ENCODE measurements at regions not wholly inside any gene's neighbourhood (a gene's known extent, or its start where the extent isn't known, plus 50 kb on each side); places are given as distances from the start of the nearest gene placed in this dataset.

DNA sequence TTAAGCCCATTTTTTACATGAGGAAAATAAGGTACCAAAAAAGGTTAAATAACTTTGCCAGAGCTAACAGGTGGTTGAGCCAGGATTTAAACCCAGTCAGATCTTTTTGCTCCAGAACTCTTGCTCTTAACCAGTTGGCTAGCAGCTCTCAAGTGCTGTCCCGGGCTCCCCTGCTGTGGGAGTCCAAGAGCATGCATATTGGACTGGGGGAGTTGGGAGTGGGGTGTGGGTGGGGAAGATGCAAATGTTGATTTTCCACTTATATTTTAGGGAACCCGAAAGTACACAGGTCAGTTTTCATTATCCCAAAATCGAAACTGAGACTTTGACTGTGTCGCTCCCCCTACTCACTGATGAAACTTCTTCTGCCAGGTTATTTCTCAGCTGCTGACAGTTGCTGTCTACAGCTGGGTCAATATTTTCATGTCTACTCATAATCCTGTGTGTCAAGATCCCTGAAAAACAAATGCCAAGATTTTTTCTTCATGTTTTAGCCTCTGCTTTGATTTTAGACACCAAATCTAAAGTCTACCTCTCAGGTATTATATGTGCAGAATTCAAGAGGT is 172.3 kb upstream of the TMPO start:
- Histone ChIP-seq H3K79me2 (ENCODE audit: insufficient read depth, low read length) (no peaks in the 10 kb centered on the region), H4K20me1 (ENCODE audit: insufficient read depth, low read length) (no peaks in the 10 kb centered on the region), H3K27ac (ENCODE audit: low read depth in 1 of 2, low read length in 2 of 2) (no peak overlapping the region), H3K4me2 (replicated peaks; ENCODE audit: extremely low read depth, low read length, poor library complexity, severe bottlenecking) (no peak overlapping the region), H3K9me3 (replicated peaks in 1 of 2; ENCODE audit: control insufficient read depth in 1 of 2, insufficient read depth in 1 of 2, low read length in 2 of 2) (no peaks in the 10 kb centered on the region), H3K9ac (ENCODE audit: insufficient read depth, low read length, poor library complexity, severe bottlenecking) (no peak overlapping the region), H2AFZ (ENCODE audit: insufficient read depth, low read depth, low read length, poor library complexity, severe bottlenecking) (no peak overlapping the region), H3K27me3 (ENCODE audit: control insufficient read depth in 2 of 2, insufficient read depth in 2 of 2, low read length in 2 of 2) (no peaks in the 10 kb centered on the region), H3K4me1 (ENCODE audit: control insufficient read depth in 1 of 2, insufficient read depth in 2 of 2, low read length in 2 of 2) (no peaks in the 10 kb centered on the region), H3K36me3 (replicated peaks in 1 of 2; ENCODE audit: control insufficient read depth in 1 of 2, insufficient read depth in 2 of 2, low read length in 2 of 2) (no peaks in the 10 kb centered on the region), H3K4me3 (replicated peaks in 1 of 3; ENCODE audit: low read depth in 2 of 3, low read length in 3 of 3) (no peak overlapping the region)
- DNase-seq = no peak
- Mint-ChIP-seq H3K27me3 (ENCODE audit: low read depth in 3 of 3) (peaks cover 0 to 3% (median 3%) of the 10 kb centered on the region in 3 donors), H3K4me1 (no peaks in the 10 kb centered on the region), H3K4me3 (no peak overlapping the region), H3K9me3 (peaks cover 0 to 7% (median 0%) of the 10 kb centered on the region in 7 donors), H3K27ac (no peak overlapping the region), H3K36me3 (no peaks in the 10 kb centered on the region)
- TF ChIP-seq, protein P1, sequence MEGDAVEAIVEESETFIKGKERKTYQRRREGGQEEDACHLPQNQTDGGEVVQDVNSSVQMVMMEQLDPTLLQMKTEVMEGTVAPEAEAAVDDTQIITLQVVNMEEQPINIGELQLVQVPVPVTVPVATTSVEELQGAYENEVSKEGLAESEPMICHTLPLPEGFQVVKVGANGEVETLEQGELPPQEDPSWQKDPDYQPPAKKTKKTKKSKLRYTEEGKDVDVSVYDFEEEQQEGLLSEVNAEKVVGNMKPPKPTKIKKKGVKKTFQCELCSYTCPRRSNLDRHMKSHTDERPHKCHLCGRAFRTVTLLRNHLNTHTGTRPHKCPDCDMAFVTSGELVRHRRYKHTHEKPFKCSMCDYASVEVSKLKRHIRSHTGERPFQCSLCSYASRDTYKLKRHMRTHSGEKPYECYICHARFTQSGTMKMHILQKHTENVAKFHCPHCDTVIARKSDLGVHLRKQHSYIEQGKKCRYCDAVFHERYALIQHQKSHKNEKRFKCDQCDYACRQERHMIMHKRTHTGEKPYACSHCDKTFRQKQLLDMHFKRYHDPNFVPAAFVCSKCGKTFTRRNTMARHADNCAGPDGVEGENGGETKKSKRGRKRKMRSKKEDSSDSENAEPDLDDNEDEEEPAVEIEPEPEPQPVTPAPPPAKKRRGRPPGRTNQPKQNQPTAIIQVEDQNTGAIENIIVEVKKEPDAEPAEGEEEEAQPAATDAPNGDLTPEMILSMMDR (IDR thresholded peaks at IDR 0.05) = no peak
- intact Hi-C loops (cut with micrococcal nuclease) = no loop called here
- 100% methylated on average over 3 of the region's 4 CpGs for WGBS (ENCODE audit: insufficient coverage)

DNA sequence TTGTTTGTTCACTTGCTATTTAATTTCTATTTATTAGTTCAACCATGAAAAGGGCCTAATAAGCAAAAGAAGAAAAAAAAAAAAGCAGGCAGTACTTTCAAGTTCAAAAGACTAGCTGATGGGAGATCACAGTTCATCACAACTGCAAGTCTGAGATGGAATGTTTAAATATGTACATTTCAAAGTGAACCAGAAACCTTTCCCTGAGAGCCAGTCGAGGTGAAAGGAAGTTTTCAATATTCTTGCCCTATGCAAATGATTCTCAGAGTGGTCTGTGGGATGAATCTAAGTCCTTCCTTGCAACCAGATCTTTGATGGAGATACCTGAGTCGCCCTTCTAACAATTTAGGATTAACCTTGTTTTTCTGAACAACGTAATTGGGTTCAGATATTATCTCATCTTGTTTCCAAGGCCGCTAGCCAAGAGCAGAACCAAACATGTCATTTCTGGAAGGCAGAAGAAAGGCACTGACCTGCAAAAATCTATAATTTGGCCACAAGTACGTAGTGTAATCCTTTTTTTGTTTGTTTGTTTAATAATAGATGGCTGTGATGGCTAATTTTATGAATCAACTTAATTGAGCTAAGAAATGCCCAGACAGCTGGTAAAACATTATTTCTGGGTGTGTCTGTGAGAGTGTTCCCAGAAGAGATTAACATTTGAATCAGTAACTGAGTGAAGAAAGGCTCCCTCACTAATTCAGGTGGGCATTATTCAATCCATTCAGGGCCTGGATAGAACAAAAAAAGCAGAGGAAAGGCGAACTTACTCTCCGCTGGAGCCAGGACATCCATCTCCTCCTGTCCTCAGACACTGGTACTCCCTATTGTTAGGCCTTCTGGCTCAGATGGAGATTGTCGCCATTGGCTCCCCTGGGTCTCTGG is 171.1 kb upstream of the TMPO start:
- no peaks in the 10 kb centered on the region for H3K9me3 ChIP-seq (replicated peaks in 1 of 2; ENCODE audit: control insufficient read depth in 1 of 2, insufficient read depth in 1 of 2, low read length in 2 of 2)
- no peak overlapping the region for H3K27ac ChIP-seq (ENCODE audit: low read depth in 1 of 2, low read length in 2 of 2)
- Mint-ChIP-seq H3K4me1 (no peaks in the 10 kb centered on the region), H3K4me3 (no peak overlapping the region), H3K27me3 (ENCODE audit: low read depth in 3 of 3) (peaks cover 0 to 3% (median 0%) of the 10 kb centered on the region in 3 donors), H3K36me3 (no peaks in the 10 kb centered on the region), H3K27ac (no peak overlapping the region), H3K9me3 (peaks cover 0 to 7% (median 0%) of the 10 kb centered on the region in 7 donors)
- no peak overlapping the region for H3K9ac ChIP-seq (ENCODE audit: insufficient read depth, low read length, poor library complexity, severe bottlenecking)
- no peak for DNase-seq
- no peak overlapping the region for H2AFZ ChIP-seq (ENCODE audit: insufficient read depth, low read depth, low read length, poor library complexity, severe bottlenecking)
- intact Hi-C loops (cut with micrococcal nuclease) = no loop called here
- H3K27me3 ChIP-seq (ENCODE audit: control insufficient read depth in 2 of 2, insufficient read depth in 2 of 2, low read length in 2 of 2) = no peaks in the 10 kb centered on the region
- H3K4me1 ChIP-seq (ENCODE audit: control insufficient read depth in 1 of 2, insufficient read depth in 2 of 2, low read length in 2 of 2) = no peaks in the 10 kb centered on the region
- TF ChIP-seq, protein P1 (IDR thresholded peaks at IDR 0.05) = no peak
- WGBS (ENCODE audit: insufficient coverage) = 80% methylated on average over 6 of the region's 8 CpGs
- no peaks in the 10 kb centered on the region for H4K20me1 ChIP-seq (ENCODE audit: insufficient read depth, low read length)
- H3K36me3 ChIP-seq (replicated peaks in 1 of 2; ENCODE audit: control insufficient read depth in 1 of 2, insufficient read depth in 2 of 2, low read length in 2 of 2) = no peaks in the 10 kb centered on the region
- no peaks in the 10 kb centered on the region for H3K79me2 ChIP-seq (ENCODE audit: insufficient read depth, low read length)
- no peak overlapping the region for H3K4me2 ChIP-seq (replicated peaks; ENCODE audit: extremely low read depth, low read length, poor library complexity, severe bottlenecking)
- no peak overlapping the region for H3K4me3 ChIP-seq (replicated peaks in 1 of 3; ENCODE audit: low read depth in 2 of 3, low read length in 3 of 3)
